ENCODE measurements at regions not wholly inside any gene's neighbourhood (a gene's known extent, or its start where the extent isn't known, plus 50 kb on each side); places are given as distances from the start of the nearest gene placed in this dataset.

- DNase-seq: no peak
These were observed 155.6 kb downstream of the GATB start for GRCh38 chr4:151605215-151605614.

GRCh38 chr4:151606061-151606460 lies 154.7 kb downstream of the GATB start:
- no peak for DNase-seq

GRCh38 chr4:151610229-151610628 lies 150.6 kb downstream of the GATB start:
- no peak for DNase-seq

- DNase-seq: no peak
These were observed 148.8 kb downstream of the GATB start for GRCh38 chr4:151611960-151612359.

- DNase-seq: no peak
These were observed 147.5 kb downstream of the GATB start for GRCh38 chr4:151613290-151613689.

- DNase-seq: no peak
These were observed 146.2 kb downstream of the GATB start for GRCh38 chr4:151614561-151614960.

GRCh38 chr4:151618858-151619257 lies 141.9 kb downstream of the GATB start:
- no peak for DNase-seq

- DNase-seq: no peak
These were observed 140.7 kb downstream of the GATB start for GRCh38 chr4:151620066-151620465.
